ENCODE measurements at regions not wholly inside any gene's neighbourhood (a gene's known extent, or its start where the extent isn't known, plus 50 kb on each side); places are given as distances from the start of the nearest gene placed in this dataset.

GRCh38 chr7:132072873-132073272, 503.4 kb downstream of the PLXNA4 start:
- intact Hi-C loops (cut with DNase I): no loop called here
- DNase-seq: no peak
- no peak for ATAC-seq

- ATAC-seq (no peak), DNase-seq (no peak)
- intact Hi-C loops (cut with DNase I): no loop called here
Observed at GRCh38 chr7:132072165-132072564, 504.1 kb downstream of the PLXNA4 start.

- DNase-seq: no peak
- no peak for ATAC-seq
- intact Hi-C loops (cut with DNase I): no loop called here
Observed at GRCh38 chr7:132069306-132069705, 507.0 kb downstream of the PLXNA4 start.

GRCh38 chr7:132066761-132067171, 509.5 kb downstream of the PLXNA4 start:
- intact Hi-C loops (cut with DNase I): no loop called here
- ATAC-seq (peak; percentile 75 to 77), DNase-seq (peak; percentile 53)

GRCh38 chr7:132065989-132066603, 509.7 kb upstream of the PODXL start:
- peak; percentile 17 to 29 for ATAC-seq
- no peak for DNase-seq
- intact Hi-C loops (cut with DNase I): no loop called here

- ATAC-seq: peak; percentile 86 to 96
- intact Hi-C loops (cut with DNase I): no loop called here
- peak; percentile 63 for DNase-seq
Observed at GRCh38 chr7:132065193-132065988, 509.0 kb upstream of the PODXL start.

GRCh38 chr7:132063800-132064199, 507.4 kb upstream of the PODXL start:
- ATAC-seq (no peak), DNase-seq (no peak)
- intact Hi-C loops (cut with DNase I): no loop called here

- intact Hi-C loops (cut with DNase I): no loop called here
- no peak for DNase-seq
Observed at GRCh38 chr7:132061937-132062336, 505.5 kb upstream of the PODXL start.

GRCh38 chr7:132059141-132059540, 502.7 kb upstream of the PODXL start:
- DNase-seq: no peak
- ATAC-seq: no peak
- intact Hi-C loops (cut with DNase I): loop anchor here in 1 of 2 donors (10.0 kb wide), 1 partner anchor 364 kb away; no protein-coding TSS in a partner anchor

More at GRCh38 chr7:132061937-132062336, 505.5 kb upstream of the PODXL start:
- ATAC-seq: peak in 1 of 2 donors; percentile 7

- ATAC-seq: no peak
- intact Hi-C loops (cut with DNase I): loop anchor here in 1 of 2 donors (10.0 kb wide), 1 partner anchor 361 kb away; no protein-coding TSS in a partner anchor
- DNase-seq: no peak
Observed at GRCh38 chr7:132055336-132056120, 499.1 kb upstream of the PODXL start.

GRCh38 chr7:132053871-132054270, 497.4 kb upstream of the PODXL start:
- DNase-seq (no peak), ATAC-seq (no peak)
- intact Hi-C loops (cut with DNase I): loop anchor here in 1 of 2 donors (10.0 kb wide), 1 partner anchor 359 kb away; no protein-coding TSS in a partner anchor

GRCh38 chr7:132051311-132051710, 494.9 kb upstream of the PODXL start:
- ATAC-seq (no peak), DNase-seq (no peak)
- intact Hi-C loops (cut with DNase I): loop anchor here in 1 of 2 donors (10.0 kb wide), 1 partner anchor 357 kb away; no protein-coding TSS in a partner anchor

- intact Hi-C loops (cut with DNase I): loop anchor here in 1 of 2 donors (10.0 kb wide), 1 partner anchor 355 kb away; no protein-coding TSS in a partner anchor
Observed at GRCh38 chr7:132049462-132050304, 493.3 kb upstream of the PODXL start.

GRCh38 chr7:132045481-132045980, 489.1 kb upstream of the PODXL start:
- ATAC-seq (no peak), DNase-seq (no peak)
- intact Hi-C loops (cut with DNase I): no loop called here

More at GRCh38 chr7:132049462-132050304, 493.3 kb upstream of the PODXL start:
- DNase-seq (no peak), ATAC-seq (no peak)

- DNase-seq (no peak), ATAC-seq (no peak)
- intact Hi-C loops (cut with DNase I): no loop called here
Observed at GRCh38 chr7:132045002-132045401, 488.6 kb upstream of the PODXL start.

- intact Hi-C loops (cut with DNase I): no loop called here
- DNase-seq (no peak), ATAC-seq (no peak)
Observed at GRCh38 chr7:132044247-132044646, 487.8 kb upstream of the PODXL start.

GRCh38 chr7:132041108-132041507, 484.7 kb upstream of the PODXL start:
- DNase-seq: no peak
- intact Hi-C loops (cut with DNase I): no loop called here
- no peak for ATAC-seq

Data from left cardiac atrium (tissue), 4 donors.